ENCODE measurements at regions not wholly inside any gene's neighbourhood (a gene's known extent, or its start where the extent isn't known, plus 50 kb on each side); places are given as distances from the start of the nearest gene placed in this dataset.

DNA sequence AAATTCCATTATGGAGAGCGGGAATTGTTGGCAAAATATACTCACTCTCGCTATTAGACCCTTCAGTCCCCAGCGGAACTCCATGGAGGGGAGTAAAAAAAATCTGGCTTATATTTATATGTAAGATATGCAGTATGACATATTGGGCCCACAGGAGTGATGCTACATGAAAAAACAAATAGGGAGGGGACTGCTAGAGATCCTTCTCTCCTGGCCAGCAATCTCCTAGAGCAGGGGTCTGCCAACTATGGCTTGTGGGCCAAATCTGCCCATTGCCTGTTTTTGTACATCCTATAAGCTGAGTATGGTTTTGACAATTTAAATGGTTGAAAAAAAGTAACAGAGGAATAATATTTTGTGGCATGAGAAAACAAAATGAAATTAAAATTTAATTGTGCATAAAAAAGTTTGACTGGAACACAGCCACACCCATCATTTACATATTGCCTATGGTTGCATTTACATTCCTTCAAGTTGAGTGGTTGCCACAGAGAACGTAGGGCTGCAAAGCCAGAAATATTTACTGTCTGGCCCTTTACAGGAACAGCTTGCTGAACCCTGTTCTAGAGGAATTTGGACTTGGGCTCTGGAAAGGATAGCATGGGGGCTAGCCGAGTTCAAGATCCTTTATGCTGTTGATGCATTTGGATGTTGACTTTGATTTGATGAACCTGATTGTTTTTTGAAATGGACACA lies 197.3 kb upstream of the CLINT1 start:
- Histone ChIP-seq H3K9me3 (no peaks in the 10 kb centered on the region), H3K27ac (no peak overlapping the region), H3K4me3 (no peak overlapping the region), H3K27me3 (no peaks in the 10 kb centered on the region), H3K36me3 (no peaks in the 10 kb centered on the region), H3K4me1 (peaks cover 17% of the 10 kb centered on the region)
- 79% methylated on average over 5 of the region's 5 CpGs for WGBS
- no peak for TF ChIP-seq POLR2A (IDR thresholded peaks at IDR 0.05)
- TF ChIP-seq EP300 (IDR thresholded peaks at IDR 0.05): no peak
- TF ChIP-seq POLR2AphosphoS5 (IDR thresholded peaks at IDR 0.05): no peak
- TF ChIP-seq, protein P1, sequence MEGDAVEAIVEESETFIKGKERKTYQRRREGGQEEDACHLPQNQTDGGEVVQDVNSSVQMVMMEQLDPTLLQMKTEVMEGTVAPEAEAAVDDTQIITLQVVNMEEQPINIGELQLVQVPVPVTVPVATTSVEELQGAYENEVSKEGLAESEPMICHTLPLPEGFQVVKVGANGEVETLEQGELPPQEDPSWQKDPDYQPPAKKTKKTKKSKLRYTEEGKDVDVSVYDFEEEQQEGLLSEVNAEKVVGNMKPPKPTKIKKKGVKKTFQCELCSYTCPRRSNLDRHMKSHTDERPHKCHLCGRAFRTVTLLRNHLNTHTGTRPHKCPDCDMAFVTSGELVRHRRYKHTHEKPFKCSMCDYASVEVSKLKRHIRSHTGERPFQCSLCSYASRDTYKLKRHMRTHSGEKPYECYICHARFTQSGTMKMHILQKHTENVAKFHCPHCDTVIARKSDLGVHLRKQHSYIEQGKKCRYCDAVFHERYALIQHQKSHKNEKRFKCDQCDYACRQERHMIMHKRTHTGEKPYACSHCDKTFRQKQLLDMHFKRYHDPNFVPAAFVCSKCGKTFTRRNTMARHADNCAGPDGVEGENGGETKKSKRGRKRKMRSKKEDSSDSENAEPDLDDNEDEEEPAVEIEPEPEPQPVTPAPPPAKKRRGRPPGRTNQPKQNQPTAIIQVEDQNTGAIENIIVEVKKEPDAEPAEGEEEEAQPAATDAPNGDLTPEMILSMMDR (IDR thresholded peaks at IDR 0.05): no peak
- DNase-seq (ENCODE audit: low spot score in 2 of 2): no peak

DNA sequence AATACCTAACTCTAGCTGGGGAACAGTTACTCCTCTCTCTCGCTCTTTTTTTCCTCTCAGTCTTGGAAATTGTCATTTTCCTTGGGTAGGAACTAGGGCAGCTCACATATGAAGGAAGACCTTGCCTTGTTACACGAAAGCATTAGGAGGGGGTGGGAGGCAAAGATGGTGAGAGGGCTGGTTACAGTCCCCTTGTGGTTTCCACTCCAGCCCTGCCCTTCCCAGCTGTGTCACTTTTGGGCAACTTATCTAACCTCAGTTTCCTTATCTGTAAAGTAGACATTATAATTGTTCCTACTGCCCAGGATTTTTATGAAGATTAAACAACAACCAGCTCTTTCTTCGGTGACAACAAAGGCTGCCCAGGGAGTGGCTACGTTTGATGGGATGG lies 196.2 kb upstream of the CLINT1 start:
- no peaks in the 10 kb centered on the region for H3K36me3 ChIP-seq
- H3K27ac ChIP-seq: no peak overlapping the region
- 66% methylated on average over 4 of the region's 4 CpGs for WGBS
- H3K4me3 ChIP-seq: no peak overlapping the region
- no peaks in the 10 kb centered on the region for H3K9me3 ChIP-seq
- H3K4me1 ChIP-seq: peaks cover 17% of the 10 kb centered on the region
- DNase-seq (ENCODE audit: low spot score in 2 of 2): no peak
- no peaks in the 10 kb centered on the region for H3K27me3 ChIP-seq
- no peak for TF ChIP-seq EP300 (IDR thresholded peaks at IDR 0.05)
- no peak for TF ChIP-seq POLR2A (IDR thresholded peaks at IDR 0.05)
- TF ChIP-seq POLR2AphosphoS5 (IDR thresholded peaks at IDR 0.05): no peak
- TF ChIP-seq, protein P1 (IDR thresholded peaks at IDR 0.05): no peak

DNA sequence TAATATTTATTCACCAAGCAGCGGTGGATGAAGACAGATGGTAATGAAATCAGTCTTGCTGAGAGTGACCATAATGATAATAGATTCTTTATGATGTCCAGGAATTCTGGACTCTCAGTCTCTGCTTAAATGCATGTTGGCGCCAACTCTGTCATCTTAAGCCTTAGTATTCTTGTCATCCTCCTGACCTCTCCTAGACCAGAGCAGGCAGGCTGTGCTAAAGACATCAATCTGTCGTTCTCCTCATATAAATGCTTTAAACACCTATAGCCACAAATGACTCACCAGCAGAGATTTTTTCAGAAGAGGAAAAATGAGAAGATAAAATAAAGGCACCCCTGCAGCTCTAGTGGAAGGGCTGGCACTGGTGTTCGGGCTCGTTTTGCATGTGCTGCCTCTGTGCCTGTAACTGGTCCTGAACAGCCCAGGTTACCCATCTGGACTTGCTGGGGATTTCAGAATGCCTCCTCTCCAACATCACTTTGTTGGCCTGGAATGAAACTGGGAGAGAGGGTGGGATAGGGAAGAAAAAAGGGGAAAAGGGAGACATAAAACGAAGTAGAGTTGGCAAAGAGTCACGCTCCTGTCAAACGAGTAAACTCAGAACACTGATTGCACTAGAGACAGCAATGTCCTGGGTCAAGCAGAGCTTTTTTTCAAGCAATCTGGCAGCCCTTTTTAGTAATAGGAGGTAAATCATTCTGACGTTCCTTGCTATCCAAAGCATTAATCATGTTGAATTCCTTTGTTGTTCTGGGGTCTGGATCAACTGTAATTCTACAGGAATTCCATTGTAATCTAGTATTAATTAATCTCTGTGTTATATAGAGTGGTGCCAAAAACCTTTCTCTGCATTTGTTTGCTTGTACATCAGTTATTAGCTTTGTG lies 195.5 kb upstream of the CLINT1 start:
- 40% methylated on average over 9 of the region's 9 CpGs for WGBS
- Histone ChIP-seq H3K4me1 (peaks cover 17% of the 10 kb centered on the region), H3K4me3 (no peak overlapping the region), H3K27ac (no peak overlapping the region), H3K27me3 (no peaks in the 10 kb centered on the region), H3K36me3 (no peaks in the 10 kb centered on the region), H3K9me3 (no peaks in the 10 kb centered on the region)
- no peak for TF ChIP-seq EP300 (IDR thresholded peaks at IDR 0.05)
- no peak for TF ChIP-seq POLR2A (IDR thresholded peaks at IDR 0.05)
- TF ChIP-seq POLR2AphosphoS5 (IDR thresholded peaks at IDR 0.05): no peak
- TF ChIP-seq, protein P1 (IDR thresholded peaks at IDR 0.05): no peak
- DNase-seq (ENCODE audit: low spot score in 2 of 2): no peak

DNA sequence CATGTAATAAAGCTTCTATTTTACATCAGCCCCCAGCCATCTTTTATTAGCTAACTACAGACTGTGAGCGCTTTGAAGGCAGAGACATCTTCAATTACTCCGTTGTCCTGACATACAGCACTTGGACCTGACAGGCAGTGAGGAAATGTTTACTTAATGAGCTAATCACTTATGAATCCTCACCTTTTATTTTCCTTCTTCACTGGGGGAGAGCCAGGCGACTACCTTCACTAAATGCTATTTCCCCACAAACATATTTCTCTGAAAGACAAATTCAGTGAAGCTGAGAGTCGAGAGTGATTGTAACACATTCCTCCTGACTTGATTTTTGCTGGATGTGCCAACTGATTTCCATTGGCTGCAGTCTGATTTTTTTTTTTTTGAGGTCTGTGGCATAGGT lies 192.1 kb upstream of the CLINT1 start:
- Histone ChIP-seq H3K27ac (no peak overlapping the region), H3K27me3 (no peaks in the 10 kb centered on the region), H3K36me3 (no peaks in the 10 kb centered on the region), H3K4me3 (no peak overlapping the region), H3K4me1 (peaks cover 12% of the 10 kb centered on the region), H3K9me3 (no peaks in the 10 kb centered on the region)
- 54% methylated on average over 4 of the region's 4 CpGs for WGBS
- TF ChIP-seq POLR2A (IDR thresholded peaks at IDR 0.05) (no peak), POLR2AphosphoS5 (IDR thresholded peaks at IDR 0.05) (no peak), EP300 (IDR thresholded peaks at IDR 0.05) (no peak)
- TF ChIP-seq, protein P1 (IDR thresholded peaks at IDR 0.05): no peak
- no peak for DNase-seq (ENCODE audit: low spot score in 2 of 2)

DNA sequence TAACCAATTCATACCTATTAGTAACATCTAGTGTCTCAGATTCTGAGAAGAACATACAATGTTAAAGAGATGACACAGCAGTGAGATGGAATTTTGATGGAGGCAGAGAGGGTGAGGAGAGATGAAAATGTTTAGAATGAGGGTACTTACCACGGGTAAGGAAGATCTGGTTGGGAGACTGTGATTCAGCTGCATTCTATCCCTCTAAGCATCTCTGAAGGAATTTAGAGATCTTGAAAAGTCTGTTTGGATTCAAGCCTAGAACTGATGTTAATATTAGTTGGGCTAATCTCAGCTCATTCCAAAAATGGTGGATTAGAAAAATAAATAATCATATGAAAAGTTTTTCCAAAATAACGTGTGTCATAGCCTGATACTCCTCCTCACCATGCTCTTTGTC lies 191.5 kb upstream of the CLINT1 start:
- Histone ChIP-seq H3K4me3 (no peak overlapping the region), H3K9me3 (no peaks in the 10 kb centered on the region), H3K36me3 (no peaks in the 10 kb centered on the region), H3K27me3 (no peaks in the 10 kb centered on the region), H3K4me1 (peaks cover 12% of the 10 kb centered on the region), H3K27ac (no peak overlapping the region)
- WGBS: 36% methylated on average over 2 of the region's 2 CpGs
- TF ChIP-seq POLR2AphosphoS5 (IDR thresholded peaks at IDR 0.05) (no peak), POLR2A (IDR thresholded peaks at IDR 0.05) (no peak), EP300 (IDR thresholded peaks at IDR 0.05) (no peak)
- TF ChIP-seq, protein P1 (IDR thresholded peaks at IDR 0.05): no peak
- no peak for DNase-seq (ENCODE audit: low spot score in 2 of 2)
